GM12878 (cell line): ENCODE measurements at regions not wholly inside any gene's neighbourhood (a gene's known extent, or its start where the extent isn't known, plus 50 kb on each side); places are given as distances from the start of the nearest gene placed in this dataset.

Source experiments
- ATAC-seq: fragments of 200-7000 bp; cut with Tn5 transposase; 3 replicates; pipeline ENCODE4 v1.9.1; 2020; ENCODE audit warnings: mild to moderate bottlenecking, moderate library complexity
- BruUV-seq: library from RNA; stranded (reverse); fragments of 400-500 nt; replicated peaks from 2 replicates; lab custom pipeline; 2021; lab: Mats Ljungman, UMichigan
- CTCF ChIA-PET: fragments of 300-600 bp; sonication (Branson Sonifier 250); formaldehyde crosslinking; extraction: SDS; loops from one replicate; lab custom pipeline; 2021; ENCODE audit warnings: inconsistent platforms; lab: Yijun Ruan, JAX
- POLR2A ChIA-PET: fragments of 350-600 bp; formaldehyde crosslinking; extraction: SDS; loops from one replicate; lab custom pipeline; 2021; ENCODE audit warnings: inconsistent platforms; lab: Charles Lee
- RAD21 ChIA-PET: fragments of 300-600 bp; sonication (Branson Sonifier 250); formaldehyde crosslinking; loops from one replicate; lab custom pipeline; 2023; ENCODE audit warnings: antibody characterized with exemption; ENCODE audit not compliant: unreplicated experiment; lab: Charles Lee
- SMC1A ChIA-PET: fragments of 300-600 bp; sonication (Branson Sonifier 250); formaldehyde crosslinking; loops from one replicate; lab custom pipeline; 2023; ENCODE audit not compliant: unreplicated experiment, uncharacterized antibody; lab: Charles Lee
- DNase-seq: peaks from one replicate; pipeline ENCODE4 v3.0.0-alpha.2; 2011; ENCODE audit warnings: low read depth, low spot score
- FAIRE-seq: peaks from 3 replicates; lab custom pipeline; 2011; peaks lifted over from hg19 to GRCh38; lab: Jason Lieb, UNC
- H2AFZ ChIP-seq: 2 replicates; pipeline ENCODE4 v1.6.0; 2011; ENCODE audit warnings: low read depth, low read length, control low read depth; ENCODE audit not compliant: control insufficient read depth
- H3K27ac ChIP-seq: 2 replicates; pipeline ENCODE4 v1.5.1; 2011; ENCODE audit warnings: control low read depth; ENCODE audit not compliant: control insufficient read depth, insufficient read depth
- H3K27me3 ChIP-seq, 2 experiments: replicated peaks in 1 of 2; 2 replicates each; pipeline versions ENCODE4 v1.6.0 to v1.6.1; 2011; ENCODE audit warnings: low read length in 1 of 2; ENCODE audit not compliant: control insufficient read depth in 2 of 2, insufficient read depth in 2 of 2
- H3K36me3 ChIP-seq, 2 experiments: 2 replicates each; pipeline ENCODE4 v1.5.1; 2011; ENCODE audit warnings: low read length in 1 of 2; ENCODE audit not compliant: control insufficient read depth in 2 of 2, insufficient read depth in 2 of 2
- H3K4me1 ChIP-seq: 2 replicates; pipeline ENCODE4 v1.6.1; 2011; ENCODE audit warnings: mild to moderate bottlenecking, low read length, moderate library complexity, mixed read lengths; ENCODE audit not compliant: control insufficient read depth, insufficient read depth
- H3K4me2 ChIP-seq: 2 replicates; pipeline ENCODE4 v1.6.0; 2011; ENCODE audit warnings: control low read depth; ENCODE audit not compliant: control insufficient read depth, insufficient read depth
- H3K4me3 ChIP-seq: fragments of 200-600 bp; sonication (generic); 2 replicates; pipeline ENCODE4 v1.5.1; 2016
- H3K79me2 ChIP-seq: 2 replicates; pipeline ENCODE4 v1.6.0; 2011; ENCODE audit warnings: low read length; ENCODE audit not compliant: control insufficient read depth, insufficient read depth
- H3K9ac ChIP-seq: 2 replicates; pipeline ENCODE4 v1.8.0; 2011; ENCODE audit warnings: low read length, control low read depth, mixed read lengths; ENCODE audit not compliant: control insufficient read depth, insufficient read depth
- H3K9me3 ChIP-seq: replicated peaks from 3 replicates; pipeline ENCODE4 v1.5.1; 2011; ENCODE audit warnings: mild to moderate bottlenecking, low read length; ENCODE audit not compliant: control insufficient read depth, insufficient read depth
- H4K20me1 ChIP-seq: 2 replicates; pipeline ENCODE4 v1.6.0; 2011; ENCODE audit not compliant: control insufficient read depth, insufficient read depth
- CREB1 ChIP-seq: IDR thresholded peaks from 2 replicates; pipeline ENCODE4 v1.6.1; 2012; ENCODE audit warnings: low read depth, mild to moderate bottlenecking, inconsistent platforms
- EZH2 ChIP-seq: IDR thresholded peaks from 2 replicates; pipeline ENCODE4 v1.6.1; 2012; ENCODE audit warnings: low read depth, mild to moderate bottlenecking, control low read depth, inconsistent platforms, low read length, borderline replicate concordance; ENCODE audit not compliant: control insufficient read depth
- HDAC6 ChIP-seq: fragments of 200-600 bp; sonication (generic); IDR thresholded peaks from one replicate; pipeline ENCODE4 v1.8.0; 2017; ENCODE audit warnings: antibody characterized with exemption; ENCODE audit not compliant: unreplicated experiment
- MEF2B ChIP-seq: fragments of 450-650 bp; IDR thresholded peaks from 2 replicates; pipeline ENCODE4 v1.6.1; 2018; ENCODE audit warnings: mild to moderate bottlenecking, moderate library complexity; ENCODE audit not compliant: partially characterized antibody, poor library complexity, severe bottlenecking
- POLR2AphosphoS2 ChIP-seq: IDR thresholded peaks from 2 replicates; pipeline ENCODE4 v1.6.1; 2011; ENCODE audit warnings: low read depth, mild to moderate bottlenecking, low read length, improper control_type of control experiment, moderate library complexity
- SIX5 ChIP-seq: IDR thresholded peaks from 2 replicates; pipeline ENCODE4 v1.6.1; 2011; ENCODE audit warnings: mild to moderate bottlenecking, low read depth, low read length, moderate library complexity; ENCODE audit not compliant: severe bottlenecking
- WGBS: methylation state at CpG from one replicate; pipeline ENCODE4 v1.1.6; 2016; ENCODE audit warnings: low lambda C conversion rate; ENCODE audit not compliant: insufficient replicate concordance, insufficient coverage; ENCODE audit errors: missing lambda C conversion rate; 5-methylcytosine and 5-hydroxymethylcytosine counted together
- in situ Hi-C: fragments of 300-500 bp; cut with MboI; formaldehyde crosslinking; loops from 9 replicates; pipeline ENCODE4 v1.14.3; 2018; ENCODE audit warnings: mixed read lengths
- intact Hi-C: fragments of 100-400 bp; cut with micrococcal nuclease; formaldehyde crosslinking; loops from one replicate; pipeline ENCODE4 v1.14.2; 2022; ENCODE audit not compliant: unreplicated experiment
- TF ChIP-seq, protein P1 (sequence below), 3 experiments: IDR thresholded peaks in 2 of 3; conservative IDR thresholded peaks in 1 of 3; 2 replicates each; pipeline ENCODE4 v1.5.1; 2011; ENCODE audit warnings: low read depth in 3 of 3, low read length in 3 of 3, mild to moderate bottlenecking in 3 of 3, control low read depth in 2 of 3, moderate library complexity in 2 of 3, inconsistent platforms in 1 of 3, mixed read lengths in 1 of 3; ENCODE audit not compliant: control insufficient read depth in 2 of 3, insufficient read depth in 1 of 3; ENCODE audit errors: extremely low read depth in 1 of 3
- TF ChIP-seq, protein P2 (sequence below): fragments of 450-650 bp; IDR thresholded peaks from 2 replicates; pipeline ENCODE4 v1.6.1; 2016; ENCODE audit warnings: mild to moderate bottlenecking, moderate library complexity, borderline replicate concordance
- TF ChIP-seq, protein P3 (sequence below): fragments of 450-650 bp; IDR thresholded peaks from 2 replicates; pipeline ENCODE4 v1.6.1; 2017; ENCODE audit warnings: mild to moderate bottlenecking
- TF ChIP-seq, protein P4 (sequence below): fragments of 450-650 bp; formaldehyde crosslinking; IDR thresholded peaks from 2 replicates; pipeline ENCODE4 v1.4.0; 2022; ENCODE audit warnings: mild to moderate bottlenecking, moderate library complexity

DNA sequence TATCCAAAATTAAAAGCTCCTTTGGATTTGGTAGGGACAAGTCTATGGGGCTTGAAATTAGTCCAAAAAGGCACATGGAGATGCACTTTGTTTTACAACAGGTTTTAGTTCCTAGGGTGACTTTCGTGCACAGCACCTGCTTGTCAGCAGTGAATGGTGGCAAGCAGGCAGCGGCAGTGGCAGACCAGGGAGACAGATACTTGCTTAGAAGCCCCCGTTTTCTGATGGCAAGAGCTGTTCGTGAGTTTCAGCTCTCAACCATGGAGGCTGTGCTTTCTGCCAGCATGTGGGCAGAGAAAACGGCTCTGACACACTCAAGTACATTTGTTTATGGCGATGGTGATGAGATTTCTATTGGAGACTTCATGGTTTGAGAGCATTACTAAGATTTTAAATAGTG is 61.7 kb upstream of the SHH start:
- H4K20me1 ChIP-seq: no peaks in the 10 kb centered on the region
- ATAC-seq (no peak), FAIRE-seq (no peak), DNase-seq (no peak)
- no peaks in the 10 kb centered on the region for H3K36me3 ChIP-seq
- no peak overlapping the region for H3K4me3 ChIP-seq
- no peaks in the 10 kb centered on the region for H3K27me3 ChIP-seq
- H3K27ac ChIP-seq: no peak overlapping the region
- POLR2A ChIA-PET: no interaction called here
- intact Hi-C loops (no loop called here), in situ Hi-C loops (no loop called here)
- H2AFZ ChIP-seq: no peak overlapping the region
- H3K79me2 ChIP-seq: no peaks in the 10 kb centered on the region
- SMC1A ChIA-PET: interaction anchor here (0.6 kb wide), 1 partner anchor 15 kb away, joined by 3 read pairs; no protein-coding TSS in a partner anchor
- WGBS: 4% methylated on average over 6 of the region's 6 CpGs
- no peak overlapping the region for H3K9ac ChIP-seq
- H3K4me2 ChIP-seq: no peak overlapping the region
- no peaks in the 10 kb centered on the region for H3K9me3 ChIP-seq
- no TSS peak for BruUV-seq
- no peaks in the 10 kb centered on the region for H3K4me1 ChIP-seq
- RAD21 ChIA-PET: no interaction called here
- CTCF ChIA-PET: no interaction called here
- no peak for TF ChIP-seq HDAC6
- TF ChIP-seq CREB1: no peak
- TF ChIP-seq, protein P1, sequence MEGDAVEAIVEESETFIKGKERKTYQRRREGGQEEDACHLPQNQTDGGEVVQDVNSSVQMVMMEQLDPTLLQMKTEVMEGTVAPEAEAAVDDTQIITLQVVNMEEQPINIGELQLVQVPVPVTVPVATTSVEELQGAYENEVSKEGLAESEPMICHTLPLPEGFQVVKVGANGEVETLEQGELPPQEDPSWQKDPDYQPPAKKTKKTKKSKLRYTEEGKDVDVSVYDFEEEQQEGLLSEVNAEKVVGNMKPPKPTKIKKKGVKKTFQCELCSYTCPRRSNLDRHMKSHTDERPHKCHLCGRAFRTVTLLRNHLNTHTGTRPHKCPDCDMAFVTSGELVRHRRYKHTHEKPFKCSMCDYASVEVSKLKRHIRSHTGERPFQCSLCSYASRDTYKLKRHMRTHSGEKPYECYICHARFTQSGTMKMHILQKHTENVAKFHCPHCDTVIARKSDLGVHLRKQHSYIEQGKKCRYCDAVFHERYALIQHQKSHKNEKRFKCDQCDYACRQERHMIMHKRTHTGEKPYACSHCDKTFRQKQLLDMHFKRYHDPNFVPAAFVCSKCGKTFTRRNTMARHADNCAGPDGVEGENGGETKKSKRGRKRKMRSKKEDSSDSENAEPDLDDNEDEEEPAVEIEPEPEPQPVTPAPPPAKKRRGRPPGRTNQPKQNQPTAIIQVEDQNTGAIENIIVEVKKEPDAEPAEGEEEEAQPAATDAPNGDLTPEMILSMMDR (IDR thresholded peaks at IDR 0.05 in 2 of 3, conservative IDR thresholded peaks at IDR 0.05 in 1 of 3; ENCODE audit: control insufficient read depth in 2 of 3, extremely low read depth in 1 of 3, insufficient read depth in 1 of 3, low read depth in 3 of 3, low read length in 3 of 3): no peak
- no peak for TF ChIP-seq EZH2
- no peak for TF ChIP-seq MEF2B
- TF ChIP-seq, protein P2, sequence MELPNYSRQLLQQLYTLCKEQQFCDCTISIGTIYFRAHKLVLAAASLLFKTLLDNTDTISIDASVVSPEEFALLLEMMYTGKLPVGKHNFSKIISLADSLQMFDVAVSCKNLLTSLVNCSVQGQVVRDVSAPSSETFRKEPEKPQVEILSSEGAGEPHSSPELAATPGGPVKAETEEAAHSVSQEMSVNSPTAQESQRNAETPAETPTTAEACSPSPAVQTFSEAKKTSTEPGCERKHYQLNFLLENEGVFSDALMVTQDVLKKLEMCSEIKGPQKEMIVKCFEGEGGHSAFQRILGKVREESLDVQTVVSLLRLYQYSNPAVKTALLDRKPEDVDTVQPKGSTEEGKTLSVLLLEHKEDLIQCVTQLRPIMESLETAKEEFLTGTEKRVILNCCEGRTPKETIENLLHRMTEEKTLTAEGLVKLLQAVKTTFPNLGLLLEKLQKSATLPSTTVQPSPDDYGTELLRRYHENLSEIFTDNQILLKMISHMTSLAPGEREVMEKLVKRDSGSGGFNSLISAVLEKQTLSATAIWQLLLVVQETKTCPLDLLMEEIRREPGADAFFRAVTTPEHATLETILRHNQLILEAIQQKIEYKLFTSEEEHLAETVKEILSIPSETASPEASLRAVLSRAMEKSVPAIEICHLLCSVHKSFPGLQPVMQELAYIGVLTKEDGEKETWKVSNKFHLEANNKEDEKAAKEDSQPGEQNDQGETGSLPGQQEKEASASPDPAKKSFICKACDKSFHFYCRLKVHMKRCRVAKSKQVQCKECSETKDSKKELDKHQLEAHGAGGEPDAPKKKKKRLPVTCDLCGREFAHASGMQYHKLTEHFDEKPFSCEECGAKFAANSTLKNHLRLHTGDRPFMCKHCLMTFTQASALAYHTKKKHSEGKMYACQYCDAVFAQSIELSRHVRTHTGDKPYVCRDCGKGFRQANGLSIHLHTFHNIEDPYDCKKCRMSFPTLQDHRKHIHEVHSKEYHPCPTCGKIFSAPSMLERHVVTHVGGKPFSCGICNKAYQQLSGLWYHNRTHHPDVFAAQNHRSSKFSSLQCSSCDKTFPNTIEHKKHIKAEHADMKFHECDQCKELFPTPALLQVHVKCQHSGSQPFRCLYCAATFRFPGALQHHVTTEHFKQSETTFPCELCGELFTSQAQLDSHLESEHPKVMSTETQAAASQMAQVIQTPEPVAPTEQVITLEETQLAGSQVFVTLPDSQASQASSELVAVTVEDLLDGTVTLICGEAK: no peak
- no peak for TF ChIP-seq SIX5
- TF ChIP-seq, protein P3, sequence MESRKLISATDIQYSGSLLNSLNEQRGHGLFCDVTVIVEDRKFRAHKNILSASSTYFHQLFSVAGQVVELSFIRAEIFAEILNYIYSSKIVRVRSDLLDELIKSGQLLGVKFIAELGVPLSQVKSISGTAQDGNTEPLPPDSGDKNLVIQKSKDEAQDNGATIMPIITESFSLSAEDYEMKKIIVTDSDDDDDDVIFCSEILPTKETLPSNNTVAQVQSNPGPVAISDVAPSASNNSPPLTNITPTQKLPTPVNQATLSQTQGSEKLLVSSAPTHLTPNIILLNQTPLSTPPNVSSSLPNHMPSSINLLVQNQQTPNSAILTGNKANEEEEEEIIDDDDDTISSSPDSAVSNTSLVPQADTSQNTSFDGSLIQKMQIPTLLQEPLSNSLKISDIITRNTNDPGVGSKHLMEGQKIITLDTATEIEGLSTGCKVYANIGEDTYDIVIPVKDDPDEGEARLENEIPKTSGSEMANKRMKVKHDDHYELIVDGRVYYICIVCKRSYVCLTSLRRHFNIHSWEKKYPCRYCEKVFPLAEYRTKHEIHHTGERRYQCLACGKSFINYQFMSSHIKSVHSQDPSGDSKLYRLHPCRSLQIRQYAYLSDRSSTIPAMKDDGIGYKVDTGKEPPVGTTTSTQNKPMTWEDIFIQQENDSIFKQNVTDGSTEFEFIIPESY: no peak
- TF ChIP-seq POLR2AphosphoS2: no peak
- TF ChIP-seq, protein P4, sequence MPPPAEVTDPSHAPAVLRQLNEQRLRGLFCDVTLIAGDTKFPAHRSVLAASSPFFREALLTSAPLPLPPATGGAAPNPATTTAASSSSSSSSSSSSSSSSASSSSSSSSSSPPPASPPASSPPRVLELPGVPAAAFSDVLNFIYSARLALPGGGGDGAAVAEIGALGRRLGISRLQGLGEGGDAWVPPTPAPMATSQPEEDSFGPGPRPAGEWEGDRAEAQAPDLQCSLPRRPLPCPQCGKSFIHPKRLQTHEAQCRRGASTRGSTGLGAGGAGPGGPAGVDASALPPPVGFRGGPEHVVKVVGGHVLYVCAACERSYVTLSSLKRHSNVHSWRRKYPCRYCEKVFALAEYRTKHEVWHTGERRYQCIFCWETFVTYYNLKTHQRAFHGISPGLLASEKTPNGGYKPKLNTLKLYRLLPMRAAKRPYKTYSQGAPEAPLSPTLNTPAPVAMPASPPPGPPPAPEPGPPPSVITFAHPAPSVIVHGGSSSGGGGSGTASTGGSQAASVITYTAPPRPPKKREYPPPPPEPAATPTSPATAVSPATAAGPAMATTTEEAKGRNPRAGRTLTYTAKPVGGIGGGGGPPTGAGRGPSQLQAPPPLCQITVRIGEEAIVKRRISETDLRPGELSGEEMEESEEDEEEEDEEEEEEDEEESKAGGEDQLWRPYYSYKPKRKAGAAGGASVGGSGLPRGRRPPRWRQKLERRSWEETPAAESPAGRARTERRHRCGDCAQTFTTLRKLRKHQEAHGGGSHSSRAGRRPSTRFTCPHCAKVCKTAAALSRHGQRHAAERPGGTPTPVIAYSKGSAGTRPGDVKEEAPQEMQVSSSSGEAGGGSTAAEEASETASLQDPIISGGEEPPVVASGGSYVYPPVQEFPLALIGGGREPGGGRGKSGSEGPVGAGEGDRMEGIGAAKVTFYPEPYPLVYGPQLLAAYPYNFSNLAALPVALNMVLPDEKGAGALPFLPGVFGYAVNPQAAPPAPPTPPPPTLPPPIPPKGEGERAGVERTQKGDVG: no peak
